Left ventricle myocardium inferior (tissue), 1 donor: ENCODE measurements at regions not wholly inside any gene's neighbourhood (a gene's known extent, or its start where the extent isn't known, plus 50 kb on each side); places are given as distances from the start of the nearest gene placed in this dataset.

ENCODE experiments used
- DNase-seq: peaks from one replicate; pipeline ENCODE4 v3.0.0-alpha.2; 2020
- H3K27ac ChIP-seq: fragments of 200-600 bp; replicated peaks from 2 replicates; pipeline ENCODE4 v1.8.0; 2021
- H3K27me3 ChIP-seq: fragments of 200-600 bp; 2 replicates; pipeline ENCODE4 v1.8.0; 2021; ENCODE audit warnings: low read depth
- H3K36me3 ChIP-seq: fragments of 200-600 bp; 2 replicates; pipeline ENCODE4 v1.8.0; 2021
- H3K4me1 ChIP-seq: fragments of 200-600 bp; 2 replicates; pipeline ENCODE4 v1.8.0; 2021
- H3K4me3 ChIP-seq: fragments of 200-600 bp; 2 replicates; pipeline ENCODE4 v1.8.0; 2021; ENCODE audit warnings: mild to moderate bottlenecking, moderate library complexity
- H3K9me3 ChIP-seq: fragments of 200-600 bp; replicated peaks from 2 replicates; pipeline ENCODE4 v1.8.0; 2021
- intact Hi-C: fragments of 100-400 bp; cut with micrococcal nuclease; formaldehyde crosslinking; loops from one replicate; pipeline ENCODE4 v1.11.0; 2022
- TF ChIP-seq, protein P1 (sequence below): fragments of 200-600 bp; IDR thresholded peaks from 2 replicates; pipeline ENCODE4 v1.8.0; 2021; ENCODE audit warnings: antibody characterized with exemption, mild to moderate bottlenecking, borderline replicate concordance
- donor health status: DM: no; HTN: yes; CAD: no; lungs with severe emphysema.

DNA sequence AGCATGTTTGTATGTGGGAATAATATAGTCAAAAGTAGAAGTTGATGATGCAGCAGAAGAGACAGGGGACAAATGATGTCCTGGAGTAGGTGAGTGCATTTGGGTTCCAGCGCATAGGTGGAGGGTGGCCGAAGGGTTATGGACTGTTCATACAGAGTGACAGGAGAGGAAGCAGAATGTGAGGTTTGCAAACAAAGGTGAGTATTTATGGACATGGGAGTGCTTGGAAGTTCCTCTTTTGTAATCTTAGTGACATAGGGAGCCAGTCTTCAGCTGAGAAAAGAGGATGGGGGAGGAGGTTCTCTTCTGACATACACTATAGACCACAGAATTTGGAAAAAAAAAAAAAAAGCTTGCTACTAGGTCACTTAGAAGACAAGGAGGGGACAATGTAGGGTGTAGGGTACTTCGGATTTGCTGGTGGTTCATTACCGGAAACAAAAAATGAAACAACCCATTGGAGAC lies 331.6 kb downstream of the DLEU7 start:
- Histone ChIP-seq H3K4me3 (peak overlapping the region; percentile 54), H3K27ac (peak overlapping the region; percentile 87), H3K27me3 (no peaks in the 10 kb centered on the region), H3K36me3 (no peaks in the 10 kb centered on the region), H3K4me1 (peaks cover 33% of the 10 kb centered on the region), H3K9me3 (peaks cover 8% of the 10 kb centered on the region)
- intact Hi-C loops: loop anchor here (10.0 kb wide), 1 partner anchor 127 kb away; no protein-coding TSS in a partner anchor
- no peak for DNase-seq
- TF ChIP-seq, protein P1, sequence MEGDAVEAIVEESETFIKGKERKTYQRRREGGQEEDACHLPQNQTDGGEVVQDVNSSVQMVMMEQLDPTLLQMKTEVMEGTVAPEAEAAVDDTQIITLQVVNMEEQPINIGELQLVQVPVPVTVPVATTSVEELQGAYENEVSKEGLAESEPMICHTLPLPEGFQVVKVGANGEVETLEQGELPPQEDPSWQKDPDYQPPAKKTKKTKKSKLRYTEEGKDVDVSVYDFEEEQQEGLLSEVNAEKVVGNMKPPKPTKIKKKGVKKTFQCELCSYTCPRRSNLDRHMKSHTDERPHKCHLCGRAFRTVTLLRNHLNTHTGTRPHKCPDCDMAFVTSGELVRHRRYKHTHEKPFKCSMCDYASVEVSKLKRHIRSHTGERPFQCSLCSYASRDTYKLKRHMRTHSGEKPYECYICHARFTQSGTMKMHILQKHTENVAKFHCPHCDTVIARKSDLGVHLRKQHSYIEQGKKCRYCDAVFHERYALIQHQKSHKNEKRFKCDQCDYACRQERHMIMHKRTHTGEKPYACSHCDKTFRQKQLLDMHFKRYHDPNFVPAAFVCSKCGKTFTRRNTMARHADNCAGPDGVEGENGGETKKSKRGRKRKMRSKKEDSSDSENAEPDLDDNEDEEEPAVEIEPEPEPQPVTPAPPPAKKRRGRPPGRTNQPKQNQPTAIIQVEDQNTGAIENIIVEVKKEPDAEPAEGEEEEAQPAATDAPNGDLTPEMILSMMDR: no peak

DNA sequence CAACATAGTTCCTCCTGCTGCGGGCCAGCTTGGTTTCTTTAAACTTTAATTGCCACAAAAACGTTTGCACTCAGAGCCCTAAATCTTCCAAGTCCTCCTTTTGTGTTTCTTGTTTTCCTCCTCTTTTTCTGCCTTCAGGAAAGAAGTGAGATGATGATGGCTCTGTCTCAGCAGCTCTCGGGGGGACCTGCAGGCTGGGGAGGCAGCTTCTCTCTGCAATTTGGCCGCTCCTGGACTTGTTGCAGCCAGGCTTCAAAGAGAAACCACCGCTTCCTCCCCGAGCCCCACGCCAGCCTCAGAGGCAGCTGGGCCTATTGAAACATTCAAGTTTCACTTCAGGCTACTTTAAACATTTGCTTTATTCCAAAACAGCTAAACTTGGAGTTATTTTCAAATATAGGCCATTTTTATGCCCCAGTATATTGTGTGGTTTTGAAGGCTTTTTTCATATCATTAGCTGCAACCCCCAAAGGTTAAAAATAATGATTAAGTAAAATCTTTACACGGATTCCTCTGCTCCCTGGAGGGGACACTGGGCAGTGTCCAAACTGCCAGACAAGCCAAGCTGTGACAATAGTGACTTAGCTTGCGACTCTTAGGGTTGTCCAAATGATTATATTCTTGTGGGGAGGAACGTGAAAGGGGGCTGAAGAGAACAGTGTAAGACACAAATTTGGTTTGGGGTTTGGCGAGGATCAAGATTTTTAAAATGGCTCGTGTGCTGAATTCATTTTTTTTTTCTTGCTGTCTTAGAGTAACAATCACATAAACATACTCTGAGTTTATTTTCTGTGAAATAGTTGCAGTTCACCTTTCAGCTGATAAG lies 330.8 kb downstream of the DLEU7 start:
- TF ChIP-seq, protein P1: peak; percentile 43
- H3K9me3 ChIP-seq: peaks cover 8% of the 10 kb centered on the region
- DNase-seq: peak; percentile 66
- intact Hi-C loops: loop anchor here (10.0 kb wide), 1 partner anchor 128 kb away; no protein-coding TSS in a partner anchor
- peak overlapping the region; percentile 87 for H3K27ac ChIP-seq
- H3K4me3 ChIP-seq: peak overlapping the region; percentile 54
- no peaks in the 10 kb centered on the region for H3K27me3 ChIP-seq
- H3K4me1 ChIP-seq: peaks cover 33% of the 10 kb centered on the region
- no peaks in the 10 kb centered on the region for H3K36me3 ChIP-seq

DNA sequence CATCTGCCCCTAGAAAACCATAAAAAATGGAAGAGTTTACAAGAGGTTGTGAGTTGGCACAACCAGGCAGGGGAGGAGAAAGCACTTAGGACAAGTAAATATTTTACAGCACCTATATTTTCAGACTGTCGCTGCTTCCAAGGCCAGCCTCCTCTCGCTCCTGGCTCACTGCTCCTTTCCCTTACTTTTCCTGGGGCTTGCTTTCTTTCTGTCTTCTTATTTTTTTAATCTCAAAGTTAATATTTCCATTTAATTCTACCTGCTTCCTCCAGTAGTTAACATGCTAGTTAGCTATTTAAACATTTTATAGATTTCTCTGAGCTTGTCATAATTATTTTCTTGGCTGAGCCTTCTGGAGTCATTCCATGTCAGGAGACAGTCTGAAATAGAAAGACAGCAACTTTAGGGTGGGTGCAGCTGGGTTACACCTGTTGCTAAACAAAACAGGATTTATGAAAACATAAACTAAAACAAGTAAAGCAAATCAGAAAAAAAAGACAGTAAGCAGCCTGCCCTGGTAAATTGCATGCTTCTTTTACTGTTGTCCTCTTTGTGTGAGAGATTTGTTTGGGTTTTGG lies 330.1 kb downstream of the DLEU7 start:
- H3K27ac ChIP-seq: peak overlapping the region; percentile 87
- intact Hi-C loops: loop anchor here (10.0 kb wide), 1 partner anchor 129 kb away; no protein-coding TSS in a partner anchor
- peaks cover 37% of the 10 kb centered on the region for H3K4me1 ChIP-seq
- H3K9me3 ChIP-seq: peaks cover 6% of the 10 kb centered on the region
- no peaks in the 10 kb centered on the region for H3K27me3 ChIP-seq
- TF ChIP-seq, protein P1: no peak
- no peaks in the 10 kb centered on the region for H3K36me3 ChIP-seq
- peak overlapping the region; percentile 54 for H3K4me3 ChIP-seq
- DNase-seq: no peak

DNA sequence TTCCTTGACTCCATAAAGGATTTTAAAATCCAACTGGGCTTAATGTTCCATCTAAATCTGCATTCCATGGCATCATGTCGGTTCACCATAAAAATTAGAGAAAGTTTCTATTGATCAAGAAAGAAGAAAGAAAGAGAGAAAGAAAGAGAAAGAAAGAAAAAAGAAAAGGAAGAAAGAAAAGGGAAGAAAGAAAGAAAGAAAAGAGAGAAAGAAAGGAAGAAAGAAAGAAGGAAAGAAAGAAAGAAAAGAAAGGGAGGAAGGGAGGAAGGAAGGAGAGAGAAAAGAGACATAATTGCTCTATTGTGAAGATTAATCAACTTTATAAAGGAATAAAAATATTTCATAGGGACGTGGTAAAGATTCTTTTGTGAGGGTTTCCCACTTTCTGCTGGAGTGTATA lies 329.2 kb downstream of the DLEU7 start:
- Histone ChIP-seq H3K36me3 (no peaks in the 10 kb centered on the region), H3K4me1 (peaks cover 45% of the 10 kb centered on the region), H3K9me3 (no peaks in the 10 kb centered on the region), H3K27ac (no peak overlapping the region), H3K27me3 (no peaks in the 10 kb centered on the region), H3K4me3 (no peak overlapping the region)
- intact Hi-C loops: loop anchor here (10.0 kb wide), 1 partner anchor 129 kb away; no protein-coding TSS in a partner anchor
- no peak for DNase-seq
- TF ChIP-seq, protein P1: no peak

DNA sequence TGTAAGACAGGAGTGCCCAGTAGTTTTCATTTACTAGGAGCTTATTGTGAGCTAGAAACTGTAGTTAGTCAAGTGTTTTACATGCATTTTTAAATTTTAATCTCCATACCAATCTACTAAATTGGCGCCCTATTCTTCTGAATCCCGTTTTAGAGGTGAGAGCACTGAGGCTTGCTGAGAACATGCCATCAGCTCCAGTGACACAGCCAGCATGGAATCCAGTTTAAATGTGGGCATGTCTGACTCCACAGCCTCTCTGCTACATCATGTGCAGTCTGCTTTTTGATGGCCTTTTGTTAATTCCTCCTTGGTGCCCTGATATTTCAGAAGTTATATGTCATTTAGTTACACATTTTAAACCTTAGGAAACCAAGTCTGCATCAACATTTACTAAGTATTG lies 325.4 kb downstream of the DLEU7 start:
- H3K27ac ChIP-seq: peak overlapping the region; percentile 32
- H3K4me3 ChIP-seq: no peak overlapping the region
- H3K27me3 ChIP-seq: no peaks in the 10 kb centered on the region
- TF ChIP-seq, protein P1: no peak
- peaks cover 47% of the 10 kb centered on the region for H3K4me1 ChIP-seq
- intact Hi-C loops: loop anchor here (10.0 kb wide), 1 partner anchor 133 kb away; no protein-coding TSS in a partner anchor
- DNase-seq: no peak
- H3K9me3 ChIP-seq: no peaks in the 10 kb centered on the region
- no peaks in the 10 kb centered on the region for H3K36me3 ChIP-seq
